ENCODE measurements at regions not wholly inside any gene's neighbourhood (a gene's known extent, or its start where the extent isn't known, plus 50 kb on each side); places are given as distances from the start of the nearest gene placed in this dataset.

DNA sequence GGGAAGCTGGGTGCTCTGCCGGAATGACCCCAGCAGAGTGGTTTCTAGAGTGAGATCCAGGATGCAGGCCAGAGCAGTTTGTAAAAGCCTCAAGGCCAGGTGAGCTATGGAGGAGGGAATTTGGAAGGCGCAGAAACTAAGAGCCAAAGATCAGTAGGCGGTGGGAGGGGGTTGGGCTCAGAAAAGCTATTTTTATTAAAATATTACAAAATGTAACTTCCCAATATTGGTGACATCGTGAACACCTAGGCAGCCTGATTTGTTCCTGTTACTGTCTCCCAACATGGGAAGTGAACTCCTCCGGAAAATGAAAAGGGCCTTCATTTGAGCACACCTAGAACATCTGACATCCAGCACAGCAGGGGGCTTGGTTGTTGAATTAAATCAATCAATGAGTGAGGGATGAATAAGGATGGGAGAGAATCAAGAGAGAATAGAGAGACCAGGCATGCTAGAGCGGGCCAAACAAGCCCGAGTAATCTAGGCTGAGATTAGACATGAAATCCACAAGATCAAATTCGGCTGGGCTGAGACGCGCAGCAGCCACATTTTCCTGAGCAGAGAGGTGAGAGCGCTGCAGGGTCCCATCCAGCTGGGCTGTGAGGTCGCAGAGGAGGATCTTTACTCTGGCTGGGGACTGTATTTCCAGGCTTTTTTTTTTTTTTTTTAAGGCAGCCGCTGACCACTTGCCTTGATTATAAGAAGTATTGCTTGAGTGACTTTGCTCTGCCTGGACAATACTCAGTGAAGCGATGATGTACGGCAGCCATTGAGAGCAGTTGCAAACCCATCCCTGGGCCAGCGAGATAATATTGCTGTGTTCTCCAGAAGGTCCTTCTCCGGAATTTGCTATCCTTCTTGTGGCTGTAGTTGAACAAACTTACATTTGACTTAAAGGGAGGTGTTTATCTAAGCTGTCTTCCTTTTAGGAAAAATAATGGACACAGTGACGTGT, 178.0 kb upstream of the KL start:
- CTCF ChIA-PET, result interaction anchor here (1.3 kb wide), 1 partner anchor 8 kb away, joined by 3 read pairs; no protein-coding TSS in a partner anchor

DNA sequence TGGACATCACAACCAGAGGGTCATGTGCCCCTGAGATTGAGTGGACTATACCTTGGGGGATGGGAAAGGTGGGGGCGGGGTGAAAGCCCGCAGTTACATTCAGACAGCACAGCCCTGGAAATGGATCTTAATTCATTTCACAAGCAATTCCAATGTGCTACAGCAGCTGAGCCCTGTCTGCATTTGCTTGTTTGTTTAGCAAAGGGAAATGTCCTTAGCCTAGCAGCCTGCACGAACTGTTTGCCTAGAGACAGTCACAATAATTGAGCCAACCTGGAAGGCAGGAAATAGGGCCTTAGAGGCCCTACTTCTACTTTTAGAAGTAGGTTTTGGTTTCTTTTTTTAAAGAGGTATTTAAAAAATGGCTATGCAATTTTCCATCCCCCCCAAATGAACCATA, 177.3 kb upstream of the KL start:
- ATAC-seq, result no peak
- DNase-seq (ENCODE audit: low read depth in 1 of 2, low spot score in 1 of 2), result peak in 1 of 2 experiments; percentile 8
- Histone ChIP-seq H3K27ac (no peak overlapping the region), H3K4me2 (no peak overlapping the region), H3K4me3 (no peak overlapping the region), H3K4me1 (no peaks in the 10 kb centered on the region), H3K9me3 (no peaks in the 10 kb centered on the region)
- no peak for FAIRE-seq
- TF ChIP-seq HOXB5 (CRISPR knock-in tag; IDR thresholded peaks at IDR 0.05) (no peak), FOXS1 (CRISPR knock-in tag; IDR thresholded peaks at IDR 0.05) (no peak), ZC3H11A (IDR thresholded peaks at IDR 0.05) (no peak), NR3C1 (IDR thresholded peaks at IDR 0.05) (no peak), PHF8 (IDR thresholded peaks at IDR 0.05; ENCODE audit: borderline replicate concordance, low read depth) (no peak), JUN (IDR thresholded peaks at IDR 0.05) (no peak), RAD21 (conservative IDR thresholded peaks at IDR 0.05 in 1 of 2, IDR thresholded peaks at IDR 0.05 in 1 of 2) (no peak), EHMT2 (IDR thresholded peaks at IDR 0.05; ENCODE audit: low read depth) (no peak), HDAC2 (IDR thresholded peaks at IDR 0.05) (no peak), HEYL (CRISPR knock-in tag; IDR thresholded peaks at IDR 0.05) (no peak), RNF2 (IDR thresholded peaks at IDR 0.05; ENCODE audit: borderline replicate concordance, low read depth) (no peak), EHF (CRISPR knock-in tag; IDR thresholded peaks at IDR 0.05) (no peak), BHLHE40 (IDR thresholded peaks at IDR 0.05; ENCODE audit: low read depth, low read length) (no peak)
- TF ChIP-seq, protein P1, sequence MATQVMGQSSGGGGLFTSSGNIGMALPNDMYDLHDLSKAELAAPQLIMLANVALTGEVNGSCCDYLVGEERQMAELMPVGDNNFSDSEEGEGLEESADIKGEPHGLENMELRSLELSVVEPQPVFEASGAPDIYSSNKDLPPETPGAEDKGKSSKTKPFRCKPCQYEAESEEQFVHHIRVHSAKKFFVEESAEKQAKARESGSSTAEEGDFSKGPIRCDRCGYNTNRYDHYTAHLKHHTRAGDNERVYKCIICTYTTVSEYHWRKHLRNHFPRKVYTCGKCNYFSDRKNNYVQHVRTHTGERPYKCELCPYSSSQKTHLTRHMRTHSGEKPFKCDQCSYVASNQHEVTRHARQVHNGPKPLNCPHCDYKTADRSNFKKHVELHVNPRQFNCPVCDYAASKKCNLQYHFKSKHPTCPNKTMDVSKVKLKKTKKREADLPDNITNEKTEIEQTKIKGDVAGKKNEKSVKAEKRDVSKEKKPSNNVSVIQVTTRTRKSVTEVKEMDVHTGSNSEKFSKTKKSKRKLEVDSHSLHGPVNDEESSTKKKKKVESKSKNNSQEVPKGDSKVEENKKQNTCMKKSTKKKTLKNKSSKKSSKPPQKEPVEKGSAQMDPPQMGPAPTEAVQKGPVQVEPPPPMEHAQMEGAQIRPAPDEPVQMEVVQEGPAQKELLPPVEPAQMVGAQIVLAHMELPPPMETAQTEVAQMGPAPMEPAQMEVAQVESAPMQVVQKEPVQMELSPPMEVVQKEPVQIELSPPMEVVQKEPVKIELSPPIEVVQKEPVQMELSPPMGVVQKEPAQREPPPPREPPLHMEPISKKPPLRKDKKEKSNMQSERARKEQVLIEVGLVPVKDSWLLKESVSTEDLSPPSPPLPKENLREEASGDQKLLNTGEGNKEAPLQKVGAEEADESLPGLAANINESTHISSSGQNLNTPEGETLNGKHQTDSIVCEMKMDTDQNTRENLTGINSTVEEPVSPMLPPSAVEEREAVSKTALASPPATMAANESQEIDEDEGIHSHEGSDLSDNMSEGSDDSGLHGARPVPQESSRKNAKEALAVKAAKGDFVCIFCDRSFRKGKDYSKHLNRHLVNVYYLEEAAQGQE (IDR thresholded peaks at IDR 0.05), result no peak
- TF ChIP-seq, protein P2, sequence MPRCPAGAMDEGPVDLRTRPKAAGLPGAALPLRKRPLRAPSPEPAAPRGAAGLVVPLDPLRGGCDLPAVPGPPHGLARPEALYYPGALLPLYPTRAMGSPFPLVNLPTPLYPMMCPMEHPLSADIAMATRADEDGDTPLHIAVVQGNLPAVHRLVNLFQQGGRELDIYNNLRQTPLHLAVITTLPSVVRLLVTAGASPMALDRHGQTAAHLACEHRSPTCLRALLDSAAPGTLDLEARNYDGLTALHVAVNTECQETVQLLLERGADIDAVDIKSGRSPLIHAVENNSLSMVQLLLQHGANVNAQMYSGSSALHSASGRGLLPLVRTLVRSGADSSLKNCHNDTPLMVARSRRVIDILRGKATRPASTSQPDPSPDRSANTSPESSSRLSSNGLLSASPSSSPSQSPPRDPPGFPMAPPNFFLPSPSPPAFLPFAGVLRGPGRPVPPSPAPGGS (IDR thresholded peaks at IDR 0.05), result no peak
- TF ChIP-seq, protein P3, sequence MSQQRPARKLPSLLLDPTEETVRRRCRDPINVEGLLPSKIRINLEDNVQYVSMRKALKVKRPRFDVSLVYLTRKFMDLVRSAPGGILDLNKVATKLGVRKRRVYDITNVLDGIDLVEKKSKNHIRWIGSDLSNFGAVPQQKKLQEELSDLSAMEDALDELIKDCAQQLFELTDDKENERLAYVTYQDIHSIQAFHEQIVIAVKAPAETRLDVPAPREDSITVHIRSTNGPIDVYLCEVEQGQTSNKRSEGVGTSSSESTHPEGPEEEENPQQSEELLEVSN (IDR thresholded peaks at IDR 0.05; ENCODE audit: borderline replicate concordance, low read depth), result no peak
- CTCF ChIA-PET, result interaction anchor here (1.3 kb wide), 1 partner anchor 9 kb away, joined by 3 read pairs; no protein-coding TSS in a partner anchor
- WGBS (ENCODE audit: missing lambda C conversion rate), result 67% methylated on average over 2 of the region's 3 CpGs
- POLR2A ChIA-PET, result no interaction called here

More for the DNA sequence above, 178.0 kb upstream of the KL start:
- DNase-seq (ENCODE audit: low read depth in 1 of 2, low spot score in 1 of 2) (no peak), ATAC-seq (no peak), FAIRE-seq (no peak)
- Histone ChIP-seq H3K4me3 (no peak overlapping the region), H3K4me1 (no peaks in the 10 kb centered on the region), H3K9me3 (no peaks in the 10 kb centered on the region), H3K27ac (no peak overlapping the region), H3K4me2 (no peak overlapping the region)
- TF ChIP-seq, protein P4, sequence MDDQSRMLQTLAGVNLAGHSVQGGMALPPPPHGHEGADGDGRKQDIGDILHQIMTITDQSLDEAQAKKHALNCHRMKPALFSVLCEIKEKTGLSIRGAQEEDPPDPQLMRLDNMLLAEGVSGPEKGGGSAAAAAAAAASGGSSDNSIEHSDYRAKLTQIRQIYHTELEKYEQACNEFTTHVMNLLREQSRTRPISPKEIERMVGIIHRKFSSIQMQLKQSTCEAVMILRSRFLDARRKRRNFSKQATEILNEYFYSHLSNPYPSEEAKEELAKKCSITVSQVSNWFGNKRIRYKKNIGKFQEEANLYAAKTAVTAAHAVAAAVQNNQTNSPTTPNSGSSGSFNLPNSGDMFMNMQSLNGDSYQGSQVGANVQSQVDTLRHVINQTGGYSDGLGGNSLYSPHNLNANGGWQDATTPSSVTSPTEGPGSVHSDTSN (IDR thresholded peaks at IDR 0.05), result no peak
- no peak for TF ChIP-seq CHD2 (IDR thresholded peaks at IDR 0.05; ENCODE audit: low read length, partially characterized antibody)
- TF ChIP-seq HOXB5 (CRISPR knock-in tag; IDR thresholded peaks at IDR 0.05), result no peak
- TF ChIP-seq FOXS1 (CRISPR knock-in tag; IDR thresholded peaks at IDR 0.05), result no peak
- no peak for TF ChIP-seq CHD4 (IDR thresholded peaks at IDR 0.05; ENCODE audit: borderline replicate concordance)
- TF ChIP-seq NFE2L2 (conservative IDR thresholded peaks at IDR 0.05; ENCODE audit: low read length), result no peak
- no peak for TF ChIP-seq ZSCAN20 (CRISPR knock-in tag; IDR thresholded peaks at IDR 0.05)
- TF ChIP-seq NR3C1 (IDR thresholded peaks at IDR 0.05), result no peak
- TF ChIP-seq MAFK (IDR thresholded peaks at IDR 0.05; ENCODE audit: partially characterized antibody), result no peak
- TF ChIP-seq NPAS2 (CRISPR knock-in tag; IDR thresholded peaks at IDR 0.05; ENCODE audit: borderline replicate concordance), result no peak
- TF ChIP-seq, protein P2 (IDR thresholded peaks at IDR 0.05), result no peak
- TF ChIP-seq, protein P5, sequence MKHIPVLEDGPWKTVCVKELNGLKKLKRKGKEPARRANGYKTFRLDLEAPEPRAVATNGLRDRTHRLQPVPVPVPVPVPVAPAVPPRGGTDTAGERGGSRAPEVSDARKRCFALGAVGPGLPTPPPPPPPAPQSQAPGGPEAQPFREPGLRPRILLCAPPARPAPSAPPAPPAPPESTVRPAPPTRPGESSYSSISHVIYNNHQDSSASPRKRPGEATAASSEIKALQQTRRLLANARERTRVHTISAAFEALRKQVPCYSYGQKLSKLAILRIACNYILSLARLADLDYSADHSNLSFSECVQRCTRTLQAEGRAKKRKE (CRISPR knock-in tag; IDR thresholded peaks at IDR 0.05; ENCODE audit: low read depth), result no peak
- no peak for TF ChIP-seq KDM1A (IDR thresholded peaks at IDR 0.05; ENCODE audit: low read depth)
- TF ChIP-seq RCOR1 (IDR thresholded peaks at IDR 0.05; ENCODE audit: low read depth, low read length), result no peak
- TF ChIP-seq SREBF2 (IDR thresholded peaks at IDR 0.05), result no peak
- TF ChIP-seq BHLHE40 (IDR thresholded peaks at IDR 0.05; ENCODE audit: low read depth, low read length), result no peak
- TF ChIP-seq EHF (CRISPR knock-in tag; IDR thresholded peaks at IDR 0.05), result no peak
- no peak for TF ChIP-seq RNF2 (IDR thresholded peaks at IDR 0.05; ENCODE audit: borderline replicate concordance, low read depth)
- TF ChIP-seq ZC3H11A (IDR thresholded peaks at IDR 0.05), result no peak
- no peak for TF ChIP-seq HOXB13 (CRISPR knock-in tag; IDR thresholded peaks at IDR 0.05; ENCODE audit: low read depth)
- WGBS (ENCODE audit: missing lambda C conversion rate), result 83% methylated on average over 18 of the region's 18 CpGs
- POLR2A ChIA-PET, result no interaction called here
